ENCODE measurements at regions not wholly inside any gene's neighbourhood (a gene's known extent, or its start where the extent isn't known, plus 50 kb on each side); places are given as distances from the start of the nearest gene placed in this dataset.
"Not testable (repeated sequence)": the region's sequence is repeated elsewhere in the genome, so short reads cannot be mapped to it uniquely, and the experiment has no call there.

- not testable (repeated sequence) for DNase-seq
Measured at GRCh38 chr2:155879900-155880299, 452.6 kb downstream of the NR4A2 start.

GRCh38 chr2:155872396-155872795 lies 460.1 kb downstream of the NR4A2 start:
- no peak for DNase-seq

GRCh38 chr2:155871940-155872339 lies 460.6 kb downstream of the NR4A2 start:
- no peak for DNase-seq

GRCh38 chr2:155867564-155867963 lies 465.0 kb downstream of the NR4A2 start:
- no peak for DNase-seq

GRCh38 chr2:155866477-155866876 lies 466.0 kb downstream of the NR4A2 start:
- DNase-seq = no peak

- DNase-seq = no peak
Measured at GRCh38 chr2:155852156-155852555, 480.4 kb downstream of the NR4A2 start.

GRCh38 chr2:155846259-155846658 lies 486.3 kb downstream of the NR4A2 start:
- DNase-seq = no peak

- DNase-seq = no peak
Measured at GRCh38 chr2:155844461-155844860, 488.1 kb downstream of the NR4A2 start.

GRCh38 chr2:155842103-155842502 lies 490.4 kb downstream of the NR4A2 start:
- no peak for DNase-seq

- no peak for DNase-seq
Measured at GRCh38 chr2:155841442-155841841, 491.1 kb downstream of the NR4A2 start.

- DNase-seq = no peak
Measured at GRCh38 chr2:155840661-155841060, 491.9 kb downstream of the NR4A2 start.

- DNase-seq = no peak
Measured at GRCh38 chr2:155839991-155840390, 492.5 kb downstream of the NR4A2 start.

- no peak for DNase-seq
Measured at GRCh38 chr2:155839436-155839835, 493.1 kb downstream of the NR4A2 start.

- DNase-seq = no peak
Measured at GRCh38 chr2:155836439-155836838, 496.1 kb downstream of the NR4A2 start.

- no peak for DNase-seq
Measured at GRCh38 chr2:155830817-155831579, 501.5 kb downstream of the NR4A2 start.

GRCh38 chr2:155830351-155830750 lies 502.2 kb downstream of the NR4A2 start:
- no peak for DNase-seq

- DNase-seq = no peak
Measured at GRCh38 chr2:155825876-155826275, 506.6 kb downstream of the NR4A2 start.

- DNase-seq = no peak
Measured at GRCh38 chr2:155815851-155816250, 516.7 kb downstream of the NR4A2 start.

GRCh38 chr2:155815275-155815674 lies 517.2 kb downstream of the NR4A2 start:
- DNase-seq = no peak

- no peak for DNase-seq
Measured at GRCh38 chr2:155810411-155810810, 522.1 kb downstream of the NR4A2 start.

GRCh38 chr2:155802888-155803287 lies 529.6 kb downstream of the NR4A2 start:
- no peak for DNase-seq

- no peak for DNase-seq
Measured at GRCh38 chr2:155792666-155793065, 539.9 kb downstream of the NR4A2 start.

GRCh38 chr2:155770516-155770915 lies 562.0 kb downstream of the NR4A2 start:
- DNase-seq = no peak

- DNase-seq = no peak
Measured at GRCh38 chr2:155766342-155767115, 566.0 kb downstream of the NR4A2 start.

Measured in stimulated activated CD4-positive, alpha-beta T cell treated with anti-CD3 and anti-CD28 coated beads, Interleukin-4, amount 100 ng/mL, for 4 hours (primary cell).